GM19023 (cell line): ENCODE measurements at regions not wholly inside any gene's neighbourhood (a gene's known extent, or its start where the extent isn't known, plus 50 kb on each side); places are given as distances from the start of the nearest gene placed in this dataset.
"Not testable (repeated sequence)": the region's sequence is repeated elsewhere in the genome, so short reads cannot be mapped to it uniquely, and the experiment has no call there.

Source experiments
- ATAC-seq: cut with Tn5 transposase; IDR thresholded peaks from one replicate; pipeline ENCODE4 v1.9.1; 2021; ENCODE audit warnings: mild to moderate bottlenecking, moderate library complexity; ENCODE audit not compliant: unreplicated experiment

DNA sequence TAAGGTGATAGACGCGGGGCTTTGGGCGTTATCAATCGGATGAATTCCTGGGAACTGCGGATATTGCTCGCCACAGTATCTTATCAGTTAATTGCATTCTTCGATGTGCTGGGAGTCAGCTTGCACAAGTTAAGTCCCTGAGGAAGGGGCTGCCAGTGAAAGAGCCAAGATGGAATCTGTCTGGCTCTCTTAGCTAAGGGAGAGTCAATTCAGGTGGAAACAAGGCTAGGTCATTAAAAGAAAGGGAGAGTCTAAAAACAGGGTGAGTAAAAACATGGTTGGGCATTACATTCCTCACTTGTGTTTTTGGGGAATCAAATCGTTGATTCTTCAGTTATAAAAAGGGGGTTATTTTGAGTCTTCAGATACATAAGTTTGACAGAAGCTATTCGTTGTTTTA lies 196.2 kb downstream of the OTOP1 start:
- ATAC-seq = not testable (repeated sequence)

- not testable (repeated sequence) for ATAC-seq
Observed at GRCh38 chr4:4031446-4032135, 195.1 kb downstream of the OTOP1 start.

DNA sequence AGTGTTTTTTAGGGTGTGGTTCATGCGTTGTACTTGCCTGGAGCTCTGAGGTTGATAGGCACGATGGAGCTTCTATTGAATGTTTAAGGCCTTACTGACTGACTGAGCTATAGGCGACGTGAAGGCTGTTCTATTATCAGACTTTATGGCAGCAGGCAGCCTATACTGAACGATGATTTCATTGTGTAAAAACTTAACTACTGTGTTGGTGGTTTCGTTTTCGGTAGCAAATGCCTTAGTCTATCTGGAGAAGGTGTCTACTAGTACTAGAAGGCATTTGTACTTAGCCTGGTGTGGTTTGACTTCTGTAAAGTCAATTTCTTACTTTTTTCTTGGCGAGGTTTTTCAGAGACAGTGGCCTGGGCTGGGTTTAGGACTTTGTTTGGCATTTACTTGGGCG lies 194.4 kb downstream of the OTOP1 start:
- ATAC-seq = not testable (repeated sequence)

DNA sequence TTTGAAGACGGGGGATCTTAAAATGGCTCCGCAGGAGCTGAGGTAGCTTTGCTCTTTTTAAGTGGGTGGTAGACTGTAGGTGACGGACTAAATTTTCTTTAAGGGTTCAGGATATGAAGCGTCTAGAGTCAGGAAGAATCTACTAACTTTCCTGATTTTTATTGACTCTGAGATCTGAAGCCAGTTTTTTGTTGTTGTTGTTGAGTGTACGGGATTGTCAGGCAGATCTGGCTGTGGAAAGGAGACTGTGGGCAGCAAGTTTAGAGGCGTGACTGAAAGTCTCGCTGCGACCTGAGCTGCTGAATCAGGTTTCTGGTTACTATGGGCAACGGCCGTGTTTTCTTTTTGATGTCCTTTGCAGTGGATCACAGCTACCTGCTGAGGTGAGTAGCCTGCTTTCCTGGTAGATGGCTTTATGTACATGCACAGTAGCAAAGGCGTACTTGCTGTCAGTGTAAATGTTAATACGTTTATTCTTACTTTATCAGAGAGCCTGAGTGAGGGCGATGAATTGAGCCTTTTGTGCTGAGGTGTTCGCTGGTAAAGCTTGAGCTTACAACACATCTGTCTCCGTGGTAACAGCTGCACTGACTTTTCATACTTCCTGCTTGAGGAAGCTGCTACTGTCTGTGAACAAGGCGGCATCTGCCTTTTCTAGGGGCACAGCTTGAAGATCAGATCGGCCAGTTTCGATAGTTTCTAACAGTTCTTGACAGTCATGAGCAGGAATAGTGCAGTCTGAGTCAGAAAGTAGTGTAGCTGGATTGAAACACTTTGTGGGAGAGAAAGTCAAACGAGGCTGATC lies 193.7 kb downstream of the OTOP1 start:
- ATAC-seq = not testable (repeated sequence)

DNA sequence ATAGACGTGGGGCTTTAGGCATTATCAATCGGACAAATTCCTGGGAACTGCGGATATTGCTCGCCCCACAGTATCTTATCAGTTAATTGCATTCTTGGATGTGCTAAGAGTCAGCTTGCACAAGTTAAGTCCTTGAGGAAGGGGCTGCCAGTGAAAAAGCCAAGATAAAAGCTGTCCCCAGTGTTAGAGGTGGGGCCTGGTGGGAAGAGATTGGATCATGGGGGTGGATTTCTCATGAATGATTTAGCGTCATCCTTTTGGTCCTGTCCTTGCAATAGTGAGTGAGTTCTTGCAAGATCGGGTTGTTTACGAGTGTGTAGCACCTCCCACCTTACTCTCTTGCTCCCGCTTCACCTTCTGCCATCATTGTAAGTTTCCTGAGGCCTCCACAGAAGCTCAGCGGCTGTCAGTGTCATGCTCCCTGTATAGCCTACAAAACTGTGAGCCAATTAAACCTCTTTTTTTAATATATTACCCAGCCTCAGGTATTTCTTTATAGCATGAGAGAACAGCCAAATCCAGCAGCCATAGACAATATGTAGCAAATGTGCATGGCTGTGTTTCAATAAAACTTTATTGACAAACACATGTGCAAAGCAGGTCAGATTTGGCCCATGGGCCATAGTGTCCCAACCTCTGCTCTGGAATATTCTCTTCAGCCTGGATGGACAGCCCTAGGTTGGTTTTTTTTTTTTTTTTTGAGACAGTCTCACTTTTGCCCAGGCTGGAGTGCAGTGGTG lies 189.2 kb downstream of the OTOP1 start:
- ATAC-seq = not testable (repeated sequence)

DNA sequence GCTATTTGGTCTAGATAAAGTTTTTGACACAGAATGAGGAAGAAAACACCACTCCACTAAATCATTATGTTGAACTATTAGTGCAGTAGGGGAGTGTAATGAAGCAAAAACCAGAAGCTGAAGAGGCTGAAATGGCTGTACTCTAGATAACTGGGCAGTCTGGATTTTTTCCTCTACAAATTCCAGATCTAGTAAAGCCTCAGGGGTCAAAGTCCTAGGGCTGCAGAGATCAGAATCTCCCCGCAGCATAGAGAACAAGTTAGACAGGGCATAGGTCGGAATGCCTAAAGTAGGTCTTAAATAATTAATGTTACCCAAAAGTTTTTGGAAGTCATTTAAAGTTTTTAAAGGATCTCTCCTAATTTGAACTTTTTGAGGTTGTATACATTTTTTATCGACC lies 180.9 kb downstream of the OTOP1 start:
- not testable (repeated sequence) for ATAC-seq

DNA sequence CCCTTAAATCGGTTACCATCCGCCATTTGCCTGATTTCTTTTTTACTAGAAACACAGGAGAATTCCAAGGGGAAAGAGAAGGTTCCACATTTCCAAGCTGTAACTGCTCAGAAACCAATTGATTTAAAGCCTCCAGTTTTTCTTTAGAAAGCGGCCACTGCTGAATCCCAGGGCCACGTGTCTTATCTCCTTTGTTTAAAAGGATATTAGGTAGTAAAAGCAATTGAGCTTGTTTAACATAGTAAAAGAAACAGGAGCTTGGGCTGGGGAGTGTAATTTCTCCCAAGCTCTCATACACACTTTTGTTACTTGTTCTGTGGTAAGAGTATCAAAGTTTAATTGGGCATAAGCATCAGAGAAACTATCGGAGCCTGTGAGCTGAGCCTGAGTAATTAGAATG lies 180.0 kb downstream of the OTOP1 start:
- ATAC-seq = not testable (repeated sequence)

DNA sequence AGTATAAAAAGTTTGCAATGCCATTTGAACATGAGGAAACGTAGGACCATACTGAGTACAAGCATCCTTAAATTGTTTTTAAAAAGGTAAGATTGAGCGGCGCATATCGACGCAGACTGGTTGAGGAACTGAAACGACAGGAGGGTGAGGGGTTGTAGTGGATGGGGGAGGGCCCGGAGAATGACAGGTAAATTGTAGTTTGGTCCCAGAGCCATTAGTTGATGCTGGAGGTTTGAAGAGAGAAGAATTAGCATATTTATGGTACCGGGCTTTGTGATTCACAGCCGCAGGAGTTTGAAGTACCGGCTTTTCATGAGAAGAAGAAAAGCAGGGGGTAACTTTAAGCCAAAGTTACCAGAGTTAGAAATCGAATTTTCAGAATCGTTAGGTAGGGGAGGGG lies 179.5 kb downstream of the OTOP1 start:
- ATAC-seq = not testable (repeated sequence)

- not testable (repeated sequence) for ATAC-seq
Observed at GRCh38 chr4:4048227-4048626, 178.5 kb downstream of the OTOP1 start.

DNA sequence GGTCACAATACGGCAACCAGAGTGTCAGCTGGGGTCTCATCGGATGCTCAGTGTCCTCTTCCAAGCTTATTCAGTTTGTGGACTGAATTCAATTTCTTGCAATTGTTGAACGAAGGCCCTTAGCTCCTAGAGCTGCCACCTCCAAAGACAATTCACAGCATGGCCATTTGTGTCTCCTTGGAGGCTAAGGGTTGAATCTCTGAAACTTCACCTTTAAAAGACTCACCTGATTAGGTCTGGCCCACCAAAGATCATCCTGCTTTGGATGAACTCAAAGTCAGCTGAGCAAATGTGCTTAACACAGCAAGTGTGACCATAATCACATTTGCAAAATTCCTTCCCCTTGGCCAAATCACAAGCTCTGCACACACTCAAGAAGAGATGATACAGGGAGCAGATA lies 175.9 kb downstream of the OTOP1 start:
- not testable (repeated sequence) for ATAC-seq

DNA sequence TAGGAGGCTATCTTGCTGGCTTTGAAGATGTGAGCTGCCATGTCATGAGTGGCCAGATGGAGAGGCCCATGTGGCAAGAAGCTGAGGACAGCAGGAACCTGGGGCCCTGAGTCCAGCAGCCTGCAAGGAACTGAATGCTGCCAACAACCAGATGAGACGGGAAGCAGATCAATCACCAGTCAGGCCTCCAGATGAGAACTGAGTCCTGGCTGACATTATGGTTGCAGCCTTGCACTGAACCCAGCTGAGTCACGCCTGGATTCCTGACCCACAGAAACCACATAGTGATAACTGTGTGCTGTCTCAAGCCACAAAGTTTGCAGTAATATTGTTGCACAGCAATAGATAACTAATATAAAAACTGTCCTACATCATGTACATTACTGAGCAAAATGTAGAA lies 173.8 kb downstream of the OTOP1 start:
- not testable (repeated sequence) for ATAC-seq

GRCh38 chr4:4057226-4057625 lies 169.5 kb downstream of the OTOP1 start:
- not testable (repeated sequence) for ATAC-seq

DNA sequence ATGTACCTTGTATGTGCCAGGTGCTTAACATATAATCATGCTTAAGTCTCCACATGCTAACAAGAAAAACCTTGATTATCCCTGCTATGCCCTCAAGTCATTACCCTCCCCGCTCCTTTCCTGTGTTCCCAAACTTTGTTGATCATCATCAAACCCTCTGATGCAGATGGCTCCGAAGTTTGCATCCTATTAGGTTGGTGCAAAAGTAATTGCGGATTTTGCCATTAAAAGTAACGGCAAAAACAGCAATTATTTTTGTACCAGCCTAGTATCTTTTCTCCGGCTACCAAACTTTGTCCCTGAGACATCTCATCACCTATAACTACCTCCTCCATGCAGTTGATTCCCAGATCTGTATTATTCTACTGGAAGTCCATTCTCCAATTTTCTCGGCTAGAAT lies 142.6 kb downstream of the OTOP1 start:
- not testable (repeated sequence) for ATAC-seq

GRCh38 chr4:4089716-4090419 lies 136.9 kb downstream of the OTOP1 start:
- ATAC-seq = not testable (repeated sequence)

DNA sequence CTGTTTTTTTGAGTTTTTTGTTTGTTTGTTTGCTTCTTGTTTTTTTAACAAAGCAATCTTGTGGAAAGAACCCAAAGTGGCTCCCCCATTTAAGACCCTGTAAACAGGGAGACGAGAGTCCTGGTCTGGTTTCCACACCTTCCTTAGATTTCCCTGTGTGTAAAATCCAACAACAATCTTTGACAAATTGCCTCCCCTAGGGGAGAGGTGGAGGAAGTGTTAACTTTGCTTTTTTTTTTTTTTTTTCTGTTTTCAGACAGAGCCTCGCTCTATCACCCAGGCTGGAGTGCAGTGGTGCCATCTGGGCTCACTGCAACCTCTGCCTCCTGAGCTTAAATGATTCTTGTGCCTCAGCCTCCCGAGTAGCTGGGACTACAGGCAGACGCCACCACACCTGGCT lies 136.0 kb downstream of the OTOP1 start:
- ATAC-seq = not testable (repeated sequence)

DNA sequence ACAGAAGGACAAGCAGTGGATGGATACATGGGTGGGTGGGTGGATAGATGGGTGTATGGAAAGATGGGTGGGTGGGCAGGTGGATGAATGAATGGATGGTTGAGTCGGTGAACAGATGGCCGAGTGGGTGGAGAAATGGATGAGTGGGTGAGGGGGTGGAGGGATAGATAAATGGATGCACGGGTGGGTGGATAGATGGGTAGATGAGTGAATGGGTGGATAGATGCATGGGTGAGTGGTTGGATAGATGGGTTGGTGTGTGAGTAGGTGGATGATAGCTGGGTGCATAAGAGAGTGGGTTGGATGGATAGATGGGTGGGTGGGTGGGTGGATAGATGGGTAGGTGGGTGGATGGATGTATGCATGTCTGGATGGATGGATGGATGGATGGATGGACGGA lies 134.6 kb downstream of the OTOP1 start:
- ATAC-seq = not testable (repeated sequence)

GRCh38 chr4:4099610-4100009 lies 127.1 kb downstream of the OTOP1 start:
- not testable (repeated sequence) for ATAC-seq

GRCh38 chr4:4106923-4107322 lies 119.8 kb downstream of the OTOP1 start:
- ATAC-seq = not testable (repeated sequence)

- not testable (repeated sequence) for ATAC-seq
Observed at GRCh38 chr4:4107411-4108107, 119.2 kb downstream of the OTOP1 start.

- ATAC-seq = not testable (repeated sequence)
Observed at GRCh38 chr4:4115381-4115780, 111.3 kb downstream of the OTOP1 start.
